ENCODE measurements at regions not wholly inside any gene's neighbourhood (a gene's known extent, or its start where the extent isn't known, plus 50 kb on each side); places are given as distances from the start of the nearest gene placed in this dataset.

GRCh38 chr13:76790526-76790925 is 95.7 kb downstream of the KCTD12 start:
- TF ChIP-seq CTCF (IDR thresholded peaks at IDR 0.05) (no peak), POLR2A (IDR thresholded peaks at IDR 0.05) (no peak)
